Neuronal stem cell (in vitro differentiated cells): ENCODE measurements at regions not wholly inside any gene's neighbourhood (a gene's known extent, or its start where the extent isn't known, plus 50 kb on each side); places are given as distances from the start of the nearest gene placed in this dataset.

Experiments used
- DNase-seq: peaks from one replicate; pipeline ENCODE4 v3.0.0-alpha.2; 2013; ENCODE audit warnings: low spot score
- H2AFZ ChIP-seq: one replicate; pipeline ENCODE4 v1.6.1; 2013; ENCODE audit warnings: mild to moderate bottlenecking, low read length, inconsistent platforms
- H2AK5ac ChIP-seq: 2 replicates; pipeline ENCODE4 v1.6.1; 2013; ENCODE audit warnings: low read depth, mild to moderate bottlenecking, inconsistent platforms, low read length, moderate library complexity, mixed read lengths
- H2BK120ac ChIP-seq: 2 replicates; pipeline ENCODE4 v1.6.1; 2013; ENCODE audit warnings: low read depth, mild to moderate bottlenecking, inconsistent platforms, low read length, moderate library complexity, mixed read lengths
- H2BK12ac ChIP-seq: one replicate; pipeline ENCODE4 v1.6.1; 2013; ENCODE audit warnings: low read length, inconsistent platforms
- H2BK15ac ChIP-seq: 2 replicates; pipeline ENCODE4 v1.6.1; 2013; ENCODE audit warnings: mild to moderate bottlenecking, low read length, inconsistent platforms, mixed read lengths
- H2BK5ac ChIP-seq: one replicate; pipeline ENCODE4 v1.6.1; 2013; ENCODE audit warnings: inconsistent platforms, mild to moderate bottlenecking, low read length, moderate library complexity
- H3K14ac ChIP-seq: one replicate; pipeline ENCODE4 v1.6.1; 2013; ENCODE audit warnings: low read length, inconsistent platforms
- H3K18ac ChIP-seq: 2 replicates; pipeline ENCODE4 v1.6.1; 2013; ENCODE audit warnings: low read length, inconsistent platforms
- H3K23ac ChIP-seq: 2 replicates; pipeline ENCODE4 v1.6.1; 2013; ENCODE audit warnings: low read depth, mild to moderate bottlenecking, mixed read lengths, low read length, inconsistent platforms; ENCODE audit not compliant: poor library complexity
- H3K27ac ChIP-seq: replicated peaks from 3 replicates; pipeline ENCODE4 v1.5.1; 2013; ENCODE audit warnings: low read length, inconsistent platforms
- H3K27me3 ChIP-seq, 3 experiments: 2 replicates each; pipeline ENCODE4 v1.6.1; 2013; ENCODE audit warnings: low read length in 3 of 3, mild to moderate bottlenecking in 2 of 3, inconsistent platforms in 1 of 3, low read depth in 1 of 3, mixed read lengths in 1 of 3, moderate library complexity in 1 of 3; ENCODE audit not compliant: control insufficient read depth in 3 of 3, insufficient read depth in 3 of 3
- H3K36me3 ChIP-seq, 2 donors: replicated peaks in 1 of 2; 2 replicates each; pipeline ENCODE4 v1.6.1; 2013; ENCODE audit warnings: low read length in 2 of 2; ENCODE audit not compliant: control insufficient read depth in 2 of 2, insufficient read depth in 2 of 2
- H3K4ac ChIP-seq: 2 replicates; pipeline ENCODE4 v1.6.1; 2013; ENCODE audit warnings: inconsistent platforms, mild to moderate bottlenecking, low read length, moderate library complexity
- H3K4me1 ChIP-seq, 2 donors: 1 replicate in 1 of 2; 2 replicates in 1 of 2; pipeline ENCODE4 v1.6.1; 2013; ENCODE audit warnings: low read length in 2 of 2, low read depth in 1 of 2; ENCODE audit not compliant: control insufficient read depth in 2 of 2, insufficient read depth in 1 of 2
- H3K4me2 ChIP-seq: one replicate; pipeline ENCODE4 v1.6.1; 2013; ENCODE audit warnings: mild to moderate bottlenecking, low read length, inconsistent platforms; ENCODE audit not compliant: insufficient read depth, poor library complexity, severe bottlenecking
- H3K4me3 ChIP-seq, 2 donors: 2 replicates each; pipeline ENCODE4 v1.5.1; 2013; ENCODE audit warnings: low read length in 2 of 2, mild to moderate bottlenecking in 2 of 2, inconsistent platforms in 1 of 2, moderate library complexity in 1 of 2
- H3K79me1 ChIP-seq: one replicate; pipeline ENCODE4 v1.6.1; 2013; ENCODE audit warnings: low read depth, mild to moderate bottlenecking, inconsistent platforms, low read length, moderate library complexity
- H3K9ac ChIP-seq: one replicate; pipeline ENCODE4 v1.6.1; 2013; ENCODE audit warnings: mild to moderate bottlenecking, low read depth, low read length, inconsistent platforms; ENCODE audit not compliant: poor library complexity
- H3K9me3 ChIP-seq, 2 donors: replicated peaks in 1 of 2; 2 replicates each; pipeline versions ENCODE3 to v1.6.1; 2013; ENCODE audit warnings: low read length in 2 of 2, mild to moderate bottlenecking in 2 of 2, inconsistent platforms in 1 of 2, low read depth in 1 of 2, mixed read lengths in 1 of 2, moderate library complexity in 1 of 2; ENCODE audit not compliant: control insufficient read depth in 2 of 2, insufficient read depth in 1 of 2
- H4K8ac ChIP-seq: one replicate; pipeline ENCODE4 v1.6.1; 2013; ENCODE audit warnings: low read depth, mild to moderate bottlenecking, inconsistent platforms, low read length, moderate library complexity
- H4K91ac ChIP-seq: one replicate; pipeline ENCODE4 v1.6.1; 2013; ENCODE audit warnings: low read length, low read depth, mild to moderate bottlenecking, inconsistent platforms; ENCODE audit not compliant: poor library complexity
- WGBS, 2 donors: extraction: QIAGEN DNeasy Blood & Tissue Kit; methylation state at CpG; one replicate each; pipeline ENCODE4 v1.1.7; 2013; ENCODE audit warnings: missing lambda C conversion rate in 2 of 2, mixed read lengths in 1 of 2; ENCODE audit not compliant: insufficient read length in 2 of 2, insufficient replicate concordance in 1 of 2; ENCODE audit errors: extremely low coverage in 2 of 2; 5-methylcytosine and 5-hydroxymethylcytosine counted together

DNA sequence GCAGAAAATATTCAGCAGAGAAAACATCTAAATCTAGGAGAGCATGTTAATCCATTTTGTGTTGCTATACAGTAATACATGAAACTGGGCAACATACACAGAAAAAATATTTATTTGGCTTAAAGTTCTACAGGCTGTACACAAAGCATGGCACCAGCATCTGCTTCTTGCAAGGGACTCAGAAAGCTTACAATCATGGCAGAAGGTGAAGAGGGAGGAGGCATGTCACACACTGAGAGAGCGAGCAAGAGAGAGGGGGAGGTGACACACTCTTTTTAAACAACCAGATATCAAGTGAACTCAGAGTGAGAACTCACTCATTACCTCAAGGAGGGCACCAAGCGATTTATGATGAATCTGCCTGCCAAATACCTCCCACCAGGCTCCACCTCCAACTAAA is 94.2 kb upstream of the CNOT2 start:
- no CpG with 5 or more reads among the region's 2 CpGs for WGBS, 2 donors
- Histone ChIP-seq H3K27ac (no peak overlapping the region), H3K27me3 (no peaks in the 10 kb centered on the region), H3K79me1 (no peaks in the 10 kb centered on the region), H3K4me1 (no peaks in the 10 kb centered on the region), H3K14ac (no peak overlapping the region), H2BK12ac (no peak overlapping the region), H2BK15ac (no peak overlapping the region), H3K9me3 (peaks cover 0 to 2% of the 10 kb centered on the region in 2 donors), H3K23ac (no peak overlapping the region), H3K4me3 (no peak overlapping the region), H2BK120ac (no peak overlapping the region), H3K9ac (no peak overlapping the region), H4K8ac (no peak overlapping the region), H2AFZ (no peak overlapping the region), H3K4me2 (no peak overlapping the region), H3K36me3 (peaks cover 0 to 2% of the 10 kb centered on the region in 2 donors), H2AK5ac (no peak overlapping the region), H3K18ac (no peak overlapping the region), H4K91ac (no peak overlapping the region), H2BK5ac (no peak overlapping the region), H3K4ac (no peak overlapping the region)
- DNase-seq, result no peak

DNA sequence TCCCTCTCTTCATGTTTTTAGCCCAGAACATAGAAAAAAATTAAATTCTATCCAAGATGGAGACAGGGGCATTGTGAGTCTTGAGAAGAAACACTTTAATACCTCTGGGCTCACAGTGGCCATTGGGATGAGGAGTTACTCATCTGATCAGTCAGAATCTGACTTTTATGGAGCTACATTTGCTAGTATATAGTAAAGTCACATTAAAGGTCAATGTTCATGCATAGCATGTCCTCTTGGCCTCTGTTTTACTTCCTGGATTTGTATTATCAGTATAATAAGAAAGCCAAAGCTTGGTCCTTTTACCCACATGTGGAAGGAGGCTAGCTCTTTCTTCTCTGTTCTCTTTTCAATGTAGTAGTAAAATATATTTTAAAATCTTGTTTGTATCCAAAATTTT is 93.6 kb upstream of the CNOT2 start:
- H4K91ac ChIP-seq, result no peak overlapping the region
- H3K36me3 ChIP-seq, result peaks cover 0 to 2% of the 10 kb centered on the region in 2 donors
- H2BK5ac ChIP-seq, result no peak overlapping the region
- H3K14ac ChIP-seq, result no peak overlapping the region
- no peak overlapping the region for H2BK12ac ChIP-seq
- no peak overlapping the region for H2AK5ac ChIP-seq
- H2BK120ac ChIP-seq, result no peak overlapping the region
- no peaks in the 10 kb centered on the region for H3K4me1 ChIP-seq
- H3K9me3 ChIP-seq, result peaks cover 0 to 7% of the 10 kb centered on the region in 2 donors
- H3K18ac ChIP-seq, result no peak overlapping the region
- no peak overlapping the region for H3K27ac ChIP-seq
- H3K4me3 ChIP-seq, result no peak overlapping the region
- H3K79me1 ChIP-seq, result no peaks in the 10 kb centered on the region
- no peak overlapping the region for H3K9ac ChIP-seq
- H2AFZ ChIP-seq, result no peak overlapping the region
- H4K8ac ChIP-seq, result no peak overlapping the region
- no peaks in the 10 kb centered on the region for H3K27me3 ChIP-seq
- no peak overlapping the region for H2BK15ac ChIP-seq
- no peak overlapping the region for H3K23ac ChIP-seq
- no peak overlapping the region for H3K4ac ChIP-seq
- H3K4me2 ChIP-seq, result no peak overlapping the region
- DNase-seq, result no peak

GRCh38 chr12:70150230-70150629 is 93.0 kb upstream of the CNOT2 start:
- Histone ChIP-seq H3K27ac (no peak overlapping the region), H2BK5ac (no peak overlapping the region), H4K91ac (no peak overlapping the region), H4K8ac (no peak overlapping the region), H3K14ac (no peak overlapping the region), H3K23ac (no peak overlapping the region), H3K18ac (no peak overlapping the region), H3K9me3 (peaks cover 0 to 13% of the 10 kb centered on the region in 2 donors), H3K4me3 (no peak overlapping the region), H3K4ac (no peak overlapping the region), H2BK15ac (no peak overlapping the region), H3K27me3 (no peaks in the 10 kb centered on the region), H2BK12ac (no peak overlapping the region), H2BK120ac (no peak overlapping the region), H3K9ac (no peak overlapping the region), H3K36me3 (peaks cover 0 to 2% of the 10 kb centered on the region in 2 donors), H2AFZ (no peak overlapping the region), H3K4me2 (no peak overlapping the region), H2AK5ac (no peak overlapping the region), H3K79me1 (no peaks in the 10 kb centered on the region), H3K4me1 (no peaks in the 10 kb centered on the region)
- no CpG with 5 or more reads among the region's 2 CpGs for WGBS, 2 donors
- no peak for DNase-seq

DNA sequence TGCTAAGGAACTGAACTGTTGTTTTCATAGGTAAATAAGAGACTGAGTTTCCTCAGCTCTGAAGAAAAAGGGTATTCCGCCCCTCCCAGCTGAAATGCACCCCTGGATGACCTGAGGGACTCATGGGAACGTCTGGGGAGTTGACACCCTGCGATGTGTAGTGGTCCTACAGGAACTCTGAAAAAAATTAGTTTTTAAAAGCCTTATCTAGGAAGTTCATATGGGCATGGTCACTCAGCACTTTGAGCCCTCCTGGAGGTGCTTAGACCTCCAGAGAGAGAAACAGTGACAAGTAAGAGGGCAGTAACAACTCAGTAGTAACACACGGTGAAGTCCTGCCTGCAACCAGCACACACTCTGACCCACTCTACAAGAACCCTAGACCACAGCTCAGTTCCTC is 91.2 kb upstream of the CNOT2 start:
- no peak overlapping the region for H2AK5ac ChIP-seq
- H3K4me3 ChIP-seq, result no peak overlapping the region
- WGBS, 2 donors, result no CpG with 5 or more reads among the region's 4 CpGs
- H3K9ac ChIP-seq, result no peak overlapping the region
- no peaks in the 10 kb centered on the region for H3K27me3 ChIP-seq
- H3K4me1 ChIP-seq, result no peaks in the 10 kb centered on the region
- no peak overlapping the region for H2BK12ac ChIP-seq
- H3K18ac ChIP-seq, result no peak overlapping the region
- H2BK5ac ChIP-seq, result no peak overlapping the region
- no peak overlapping the region for H2BK120ac ChIP-seq
- no peak for DNase-seq
- no peak overlapping the region for H3K27ac ChIP-seq
- no peak overlapping the region for H3K14ac ChIP-seq
- H4K8ac ChIP-seq, result no peak overlapping the region
- no peak overlapping the region for H3K4ac ChIP-seq
- H2BK15ac ChIP-seq, result no peak overlapping the region
- H2AFZ ChIP-seq, result no peak overlapping the region
- no peak overlapping the region for H4K91ac ChIP-seq
- H3K79me1 ChIP-seq, result no peaks in the 10 kb centered on the region
- peaks cover 0 to 21% of the 10 kb centered on the region in 2 donors for H3K9me3 ChIP-seq
- peaks cover 0 to under 1% of the 10 kb centered on the region in 2 donors for H3K36me3 ChIP-seq
- no peak overlapping the region for H3K4me2 ChIP-seq
- H3K23ac ChIP-seq, result no peak overlapping the region
